GM21786 (cell line): ENCODE measurements at regions not wholly inside any gene's neighbourhood (a gene's known extent, or its start where the extent isn't known, plus 50 kb on each side); places are given as distances from the start of the nearest gene placed in this dataset.

Experiments
- ATAC-seq: cut with Tn5 transposase; IDR thresholded peaks from one replicate; pipeline ENCODE4 v1.9.1; 2021; ENCODE audit not compliant: unreplicated experiment

DNA sequence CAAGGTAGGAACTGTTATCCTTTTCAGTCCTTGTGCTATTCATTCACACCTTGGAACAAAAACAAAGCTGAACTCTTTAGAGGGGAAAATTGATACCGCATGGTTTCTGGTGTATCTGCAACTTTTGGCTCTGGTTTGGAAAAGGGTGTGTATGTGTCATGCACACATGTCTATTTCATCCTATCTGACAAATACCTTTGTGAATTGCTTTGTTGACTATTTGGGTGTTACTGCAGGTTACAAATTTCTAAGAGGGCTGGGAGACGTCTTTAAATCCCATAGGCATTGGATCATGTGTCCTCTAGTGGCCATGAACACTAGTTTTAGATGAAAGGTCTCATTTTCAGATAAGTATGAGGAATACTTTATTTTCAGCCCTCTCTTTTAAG, 59.9 kb upstream of the IFNG-AS1 start:
- no peak for ATAC-seq

DNA sequence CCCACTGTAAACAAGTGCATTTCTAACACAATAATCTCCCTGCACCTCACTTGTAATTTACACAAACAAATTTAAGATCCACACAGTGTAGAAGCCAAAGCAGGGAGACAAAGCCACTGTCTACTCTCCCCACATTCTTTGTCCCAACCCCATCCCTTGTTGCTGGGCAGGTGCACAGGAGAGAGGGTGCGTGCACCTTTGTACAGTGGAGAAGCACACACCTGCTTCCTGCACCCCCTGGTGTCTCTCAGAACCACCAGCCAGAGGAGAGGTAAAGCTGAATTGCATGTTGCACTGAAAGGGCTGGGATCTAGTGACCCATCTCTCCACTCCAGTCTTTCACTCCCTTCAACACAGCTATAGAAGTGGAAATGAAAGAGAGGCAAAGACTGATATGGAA, 51.4 kb upstream of the IFNG-AS1 start:
- ATAC-seq, result no peak
